Colonic mucosa (tissue), 4 donors: ENCODE measurements at regions not wholly inside any gene's neighbourhood (a gene's known extent, or its start where the extent isn't known, plus 50 kb on each side); places are given as distances from the start of the nearest gene placed in this dataset.

Experiments used
- DNase-seq: peaks from one replicate; pipeline ENCODE4 v3.0.0-alpha.2; 2020
- H3K27ac ChIP-seq: fragments of 200-600 bp; one replicate; pipeline ENCODE4 v1.8.0; 2021
- H3K27me3 ChIP-seq: fragments of 200-600 bp; one replicate; pipeline ENCODE4 v1.8.0; 2021
- H3K36me3 ChIP-seq: fragments of 200-600 bp; one replicate; pipeline ENCODE4 v1.8.0; 2021
- H3K4me1 ChIP-seq: fragments of 200-600 bp; one replicate; pipeline ENCODE4 v1.8.0; 2021; ENCODE audit warnings: mild to moderate bottlenecking
- H3K4me3 ChIP-seq: fragments of 200-600 bp; one replicate; pipeline ENCODE4 v1.8.0; 2021
- H3K9ac ChIP-seq, 2 donors: one replicate each; pipeline ENCODE4 v1.7.0; 2013; ENCODE audit warnings: control low read depth in 2 of 2, low read depth in 2 of 2, low read length in 2 of 2
- H3K9me3 ChIP-seq: fragments of 200-600 bp; one replicate; pipeline ENCODE4 v1.8.0; 2021
- CTCF ChIP-seq: fragments of 200-600 bp; IDR thresholded peaks from one replicate; pipeline ENCODE4 v1.8.0; 2022; ENCODE audit warnings: antibody characterized with exemption, mild to moderate bottlenecking
- intact Hi-C: fragments of 100-400 bp; cut with DNase I; formaldehyde crosslinking; loops from one replicate; pipeline ENCODE4 v1.14.1; 2022
- donor health status: healthy.
- donor health status: DM: no; HTN: no; CAD: no.
- donor health status: DM: no; HTN: no; CAD: no.

- Histone ChIP-seq H3K27ac (no peak overlapping the region), H3K27me3 (no peaks in the 10 kb centered on the region), H3K9ac (no peak overlapping the region), H3K9me3 (no peaks in the 10 kb centered on the region), H3K36me3 (no peaks in the 10 kb centered on the region), H3K4me3 (no peak overlapping the region), H3K4me1 (no peaks in the 10 kb centered on the region)
- no peak for DNase-seq
- intact Hi-C loops = no loop called here
- no peak for TF ChIP-seq CTCF
Measured at GRCh38 chr2:8049851-8050571, 631.8 kb upstream of the ID2 start.

- Histone ChIP-seq H3K9me3 (no peaks in the 10 kb centered on the region), H3K9ac (no peak overlapping the region), H3K4me1 (no peaks in the 10 kb centered on the region), H3K4me3 (no peak overlapping the region), H3K27me3 (no peaks in the 10 kb centered on the region), H3K36me3 (no peaks in the 10 kb centered on the region), H3K27ac (no peak overlapping the region)
- intact Hi-C loops = no loop called here
- no peak for DNase-seq
- no peak for TF ChIP-seq CTCF
Measured at GRCh38 chr2:8053216-8053615, 628.6 kb upstream of the ID2 start.

- no peak for DNase-seq
- intact Hi-C loops = no loop called here
- no peak overlapping the region for H3K4me3 ChIP-seq
- H3K27ac ChIP-seq = no peak overlapping the region
- H3K9me3 ChIP-seq = no peaks in the 10 kb centered on the region
- H3K9ac ChIP-seq = no peak overlapping the region
- no peaks in the 10 kb centered on the region for H3K36me3 ChIP-seq
- no peaks in the 10 kb centered on the region for H3K27me3 ChIP-seq
- H3K4me1 ChIP-seq = no peaks in the 10 kb centered on the region
- TF ChIP-seq CTCF = no peak
Measured at GRCh38 chr2:8054070-8054469, 627.8 kb upstream of the ID2 start.

GRCh38 chr2:8058652-8059051 is 623.2 kb upstream of the ID2 start:
- TF ChIP-seq CTCF = no peak
- intact Hi-C loops = no loop called here
- Histone ChIP-seq H3K27me3 (no peaks in the 10 kb centered on the region), H3K9me3 (no peaks in the 10 kb centered on the region), H3K36me3 (no peaks in the 10 kb centered on the region), H3K9ac (no peak overlapping the region), H3K4me1 (no peaks in the 10 kb centered on the region), H3K27ac (no peak overlapping the region), H3K4me3 (no peak overlapping the region)
- DNase-seq = no peak

- no peaks in the 10 kb centered on the region for H3K27me3 ChIP-seq
- no peaks in the 10 kb centered on the region for H3K4me1 ChIP-seq
- no peak for DNase-seq
- intact Hi-C loops = no loop called here
- H3K9ac ChIP-seq = no peak overlapping the region
- H3K4me3 ChIP-seq = no peak overlapping the region
- no peaks in the 10 kb centered on the region for H3K9me3 ChIP-seq
- no peaks in the 10 kb centered on the region for H3K36me3 ChIP-seq
- H3K27ac ChIP-seq = no peak overlapping the region
- no peak for TF ChIP-seq CTCF
Measured at GRCh38 chr2:8059255-8059654, 622.6 kb upstream of the ID2 start.
